NCI-H2081 (cell line): ENCODE measurements at regions not wholly inside any gene's neighbourhood (a gene's known extent, or its start where the extent isn't known, plus 50 kb on each side); places are given as distances from the start of the nearest gene placed in this dataset.
"Not testable (repeated sequence)": the region's sequence is repeated elsewhere in the genome, so short reads cannot be mapped to it uniquely, and the experiment has no call there.

Experiments used
- DNase-seq, 2 experiments: peaks; one replicate each; lab custom pipeline; 2025; lab: John Stamatoyannopoulos, UW

- DNase-seq: no peak
These were observed 570.1 kb downstream of the MFSD1 start for GRCh38 chr3:159371961-159372360.

DNA sequence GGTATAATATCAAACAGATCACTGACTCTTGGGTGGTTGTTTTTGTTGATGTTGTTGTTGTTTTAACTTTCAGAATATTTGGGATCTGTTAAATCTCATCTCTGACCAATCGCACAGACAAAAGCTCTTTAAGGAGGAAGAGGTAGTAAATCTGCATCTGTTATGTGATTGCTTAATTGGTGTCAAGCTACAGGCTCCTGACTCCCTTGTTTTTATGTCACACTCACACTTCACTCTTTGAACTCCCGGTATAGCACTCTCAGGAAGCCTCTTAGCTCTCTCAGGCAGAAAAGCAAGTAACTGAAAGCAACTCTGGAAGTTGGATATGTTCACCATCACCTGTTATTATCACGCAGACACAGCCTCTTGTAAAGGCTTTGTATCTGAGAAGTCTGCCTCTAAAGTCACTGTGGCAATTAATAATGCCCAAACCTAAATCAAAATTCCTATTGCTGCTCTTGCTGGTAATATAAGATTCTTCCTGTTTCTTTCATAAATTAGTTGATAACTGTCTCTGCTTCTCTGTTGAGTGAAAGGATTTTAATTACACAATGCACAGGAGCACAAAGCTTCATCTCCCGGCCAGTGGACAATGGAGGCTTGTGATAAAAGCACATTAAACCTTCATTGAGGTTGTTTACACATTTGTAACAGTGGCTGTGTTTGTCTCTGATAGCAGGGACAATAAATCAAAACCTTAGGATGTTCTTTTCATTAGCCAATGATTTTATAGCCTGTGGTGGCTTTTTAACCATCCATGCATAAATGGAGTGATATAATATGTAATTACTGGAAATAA, 576.7 kb downstream of the MFSD1 start:
- peak; percentile 16 to 69 for DNase-seq

- DNase-seq: no peak
These were observed 579.0 kb downstream of the MFSD1 start for GRCh38 chr3:159380891-159381290.

DNA sequence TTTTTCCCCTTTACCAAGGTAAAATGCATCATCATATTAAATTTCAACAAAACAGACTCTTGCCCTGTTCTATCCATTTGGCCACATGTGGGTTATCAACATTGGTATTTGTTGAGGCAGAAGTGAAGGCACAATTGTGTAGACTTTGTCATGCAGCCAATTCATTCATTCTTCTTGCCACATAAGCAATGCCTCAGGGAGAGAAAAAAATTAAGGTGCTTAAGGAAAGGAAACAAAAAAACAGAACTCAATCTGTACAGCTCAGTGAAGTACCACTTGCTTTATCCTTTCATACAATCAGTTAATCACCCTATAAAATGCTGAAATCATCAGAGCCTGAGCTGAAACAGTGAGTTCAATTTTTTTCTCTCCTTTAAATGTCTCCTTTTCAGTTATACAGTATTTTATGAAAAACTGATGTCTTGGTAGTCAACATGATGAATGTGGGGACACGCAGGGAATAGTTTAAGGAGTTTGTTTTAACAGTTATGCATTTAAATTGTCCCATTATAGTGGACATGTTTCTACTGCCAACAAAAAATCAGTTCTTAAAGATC, 588.9 kb downstream of the MFSD1 start:
- DNase-seq: peak in 1 of 2 experiments; percentile 16

GRCh38 chr3:159397683-159398082, 591.0 kb upstream of the IL12A start:
- not testable (repeated sequence) for DNase-seq

DNA sequence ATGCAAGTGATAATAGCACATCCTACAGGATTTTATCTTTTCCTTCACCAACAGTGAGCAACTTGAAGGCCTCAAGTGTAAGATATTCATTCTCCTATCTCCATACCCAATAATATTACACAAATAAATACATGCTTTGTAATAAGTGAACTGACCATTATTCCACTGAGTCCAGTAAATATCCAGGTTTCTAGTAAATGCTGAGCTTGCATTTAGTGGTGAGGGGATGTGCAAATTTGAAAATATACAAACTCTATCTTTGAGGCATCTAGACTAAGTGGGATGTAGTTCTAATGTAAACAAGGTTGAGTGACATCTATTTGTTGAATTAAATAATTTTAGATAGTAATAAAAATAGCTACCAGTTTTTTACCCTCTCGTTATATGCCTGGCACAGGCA, 587.6 kb upstream of the IL12A start:
- DNase-seq: no peak

DNA sequence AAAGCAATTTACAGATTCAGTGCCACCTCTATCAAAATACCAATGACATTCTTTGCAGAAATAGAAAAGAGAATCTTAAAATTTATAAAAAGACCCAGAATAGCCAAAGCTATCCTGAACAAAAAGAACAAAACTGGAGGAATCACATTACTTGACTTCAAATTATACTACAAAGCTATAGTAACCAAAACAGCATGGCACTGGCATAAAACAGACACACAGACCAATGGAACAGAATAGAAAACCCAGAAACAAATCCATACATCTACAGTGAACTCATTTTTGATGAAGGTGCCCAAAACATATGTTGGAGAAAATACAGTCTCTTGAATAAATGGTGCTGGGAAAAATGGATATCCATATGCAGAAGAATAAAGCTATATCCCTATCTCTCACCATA, 578.9 kb upstream of the IL12A start:
- DNase-seq: not testable (repeated sequence)

DNA sequence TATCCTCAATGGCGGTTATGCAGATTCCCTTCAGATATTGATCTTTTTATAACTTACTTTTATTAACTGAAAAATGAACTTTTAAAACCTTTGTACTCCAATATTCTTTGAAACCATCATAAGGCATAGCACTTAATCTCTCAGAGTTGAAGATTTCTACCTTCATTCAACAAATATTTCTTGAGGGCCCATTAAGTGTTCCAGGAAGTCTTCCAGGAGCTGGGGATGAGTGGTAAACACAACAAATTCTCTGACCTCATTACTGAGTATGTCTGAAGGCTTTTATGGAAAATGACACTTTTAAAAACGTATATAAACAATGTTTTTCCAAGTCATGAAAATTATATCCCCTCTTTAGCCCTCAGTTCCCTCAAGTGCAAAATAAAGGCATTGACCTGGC, 575.3 kb upstream of the IL12A start:
- DNase-seq: no peak

DNA sequence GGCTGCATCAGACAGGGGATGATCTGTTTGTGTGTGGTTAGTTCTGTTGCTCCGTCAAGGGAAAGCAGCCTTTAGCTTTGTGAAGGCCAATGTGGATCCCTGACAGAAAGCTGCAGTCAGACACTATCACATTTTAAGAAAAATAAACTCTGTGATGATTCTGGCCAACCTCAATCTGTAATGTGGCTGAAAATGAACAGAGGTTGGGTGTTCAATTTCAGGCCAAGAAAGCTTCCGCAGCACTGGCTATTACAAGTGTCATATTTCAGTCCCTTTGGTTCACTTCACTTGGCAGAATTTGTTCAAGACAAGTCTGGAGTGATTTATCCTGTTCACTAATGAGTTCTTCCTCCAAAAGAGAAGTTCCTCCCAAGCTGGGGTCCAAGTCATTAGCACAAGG, 571.8 kb upstream of the IL12A start:
- no peak for DNase-seq

GRCh38 chr3:159417761-159418160, 570.9 kb upstream of the IL12A start:
- no peak for DNase-seq

DNA sequence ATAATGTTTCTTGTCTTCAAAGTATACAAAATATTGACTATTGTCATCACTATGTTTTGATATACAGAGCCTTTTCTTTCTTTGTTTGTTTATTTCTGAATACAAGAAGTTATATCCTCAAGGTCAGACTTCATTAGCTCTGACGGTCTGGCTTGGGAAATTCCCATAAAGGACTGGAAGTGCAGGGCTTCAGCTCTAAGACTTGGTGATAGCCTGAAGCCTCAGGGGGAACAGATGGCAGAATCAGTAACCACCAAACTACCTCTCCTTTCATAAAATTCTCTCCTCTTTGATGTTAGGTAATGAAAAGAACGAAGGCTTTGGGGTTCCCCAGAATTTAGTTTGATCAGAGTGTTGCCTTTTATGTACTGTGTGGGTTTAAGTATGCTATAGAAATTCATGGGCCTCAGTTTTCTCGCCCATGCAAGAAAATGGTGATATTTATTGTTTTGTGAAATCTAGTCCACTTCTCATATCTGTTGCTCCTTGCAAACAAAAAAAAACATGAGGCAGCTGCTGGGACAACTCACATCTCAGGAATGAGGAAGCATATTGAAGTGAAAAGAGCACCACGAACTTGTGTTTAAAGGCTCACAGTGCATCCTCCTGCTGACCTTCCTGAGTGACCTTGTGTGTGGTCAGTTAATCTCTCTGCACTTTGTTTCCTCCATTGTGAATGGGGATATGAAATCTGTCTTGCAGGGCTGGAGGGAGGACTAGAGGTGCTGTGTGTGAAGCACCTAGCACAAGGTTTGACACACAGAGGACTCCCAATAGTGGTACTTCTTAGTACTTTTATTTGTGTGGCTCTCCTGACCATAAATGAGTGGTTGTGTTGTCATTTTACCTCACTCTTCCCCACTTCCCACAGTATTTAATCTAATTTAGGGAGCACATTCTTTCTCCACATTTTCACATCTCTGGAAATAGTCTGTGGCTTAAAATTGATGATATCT, 569.8 kb upstream of the IL12A start:
- no peak for DNase-seq

DNA sequence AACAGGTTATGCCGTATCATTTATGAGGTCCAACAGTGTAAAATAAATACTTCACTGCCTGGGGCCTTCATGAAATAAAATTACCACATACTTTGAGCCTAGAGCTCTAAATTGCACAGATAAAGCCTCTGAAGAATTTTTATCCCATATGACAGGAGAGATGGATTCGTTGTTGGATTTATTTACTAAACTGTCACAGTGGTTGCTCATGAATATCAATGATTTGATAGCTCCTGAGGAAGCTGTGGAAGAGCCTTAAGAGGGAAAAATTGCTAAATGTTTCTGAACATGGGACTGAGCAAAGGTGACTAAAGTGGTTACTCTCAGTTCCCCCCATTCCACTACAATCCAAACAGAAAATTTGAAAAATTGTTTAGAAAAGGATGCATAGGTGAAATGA, 558.9 kb upstream of the IL12A start:
- no peak for DNase-seq

DNA sequence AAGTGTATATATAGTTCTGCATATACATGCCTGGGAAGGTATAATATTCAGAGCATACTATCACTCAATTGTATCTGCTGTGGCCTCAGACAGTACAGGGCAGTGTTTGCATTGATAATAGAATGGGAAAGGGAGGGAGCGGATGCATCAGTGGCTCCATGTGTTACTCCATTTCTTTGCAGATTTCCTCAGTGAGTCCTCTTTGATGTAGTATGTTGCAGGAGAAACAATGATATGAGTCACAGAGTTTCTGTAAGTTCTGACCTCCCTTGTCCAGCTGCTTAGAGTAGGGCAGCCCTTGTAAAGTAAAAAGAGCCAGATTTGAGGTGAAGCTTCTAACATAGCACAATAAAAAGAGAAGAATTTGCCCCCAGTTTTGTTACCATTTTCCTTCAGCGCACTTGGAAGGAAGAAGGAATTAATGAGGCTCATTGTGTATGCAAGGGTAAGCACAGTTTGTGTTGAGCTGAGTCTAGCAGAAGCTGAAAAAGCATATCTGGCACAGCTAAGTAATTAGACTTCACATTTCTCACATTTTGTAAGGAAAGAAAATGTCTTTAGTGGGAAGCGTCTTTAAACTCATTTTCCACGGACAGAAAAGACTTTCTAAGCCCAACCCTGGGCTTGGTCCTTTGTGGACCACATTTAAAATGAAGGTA, 555.8 kb upstream of the IL12A start:
- DNase-seq: no peak

DNA sequence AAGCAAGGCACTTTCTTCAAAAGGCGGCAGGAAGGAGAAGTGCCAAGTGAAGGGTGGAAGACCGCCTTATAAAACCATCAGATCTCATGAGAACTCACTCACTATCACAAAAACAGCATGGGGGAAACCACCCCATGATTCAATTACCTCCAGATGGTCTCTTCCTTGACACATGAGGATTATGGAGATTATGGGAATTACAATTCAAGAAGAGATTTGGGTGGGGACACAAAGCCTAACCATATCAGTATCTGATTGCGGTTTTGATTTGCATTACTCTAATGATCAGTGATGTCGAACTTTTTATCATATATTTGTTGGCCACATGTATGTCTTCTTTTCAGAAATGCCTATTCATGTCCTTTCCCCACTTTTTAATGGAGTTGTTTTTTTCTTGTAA, 549.3 kb upstream of the IL12A start:
- no peak for DNase-seq

- peak in 1 of 2 experiments; percentile 16 for DNase-seq
These were observed 547.4 kb upstream of the IL12A start for GRCh38 chr3:159441279-159441678.

GRCh38 chr3:159443266-159443665, 545.4 kb upstream of the IL12A start:
- DNase-seq: no peak

GRCh38 chr3:159447841-159448240, 540.8 kb upstream of the IL12A start:
- DNase-seq: no peak

- no peak for DNase-seq
These were observed 539.7 kb upstream of the IL12A start for GRCh38 chr3:159448902-159449301.

DNA sequence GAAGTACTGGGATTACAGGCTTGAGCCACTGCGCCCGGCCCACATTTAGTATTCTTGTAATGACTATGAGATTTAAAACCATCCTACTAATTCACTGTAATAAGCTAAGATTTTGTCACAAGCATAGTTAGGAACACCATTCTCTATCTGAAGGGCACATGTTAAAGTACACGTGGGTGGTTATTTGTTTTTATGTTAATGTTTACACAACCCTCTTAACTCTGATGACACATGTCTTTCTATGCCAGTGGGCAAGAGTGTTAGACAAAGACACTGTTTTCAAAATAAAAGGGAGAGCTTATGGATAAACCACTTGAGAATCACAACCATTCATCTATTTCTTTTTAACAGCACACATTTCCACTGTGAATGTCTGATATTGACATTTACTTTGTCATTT, 537.6 kb upstream of the IL12A start:
- DNase-seq: peak; percentile 34 to 78

GRCh38 chr3:159451482-159451881, 537.2 kb upstream of the IL12A start:
- DNase-seq: peak in 1 of 2 experiments; percentile 50

DNA sequence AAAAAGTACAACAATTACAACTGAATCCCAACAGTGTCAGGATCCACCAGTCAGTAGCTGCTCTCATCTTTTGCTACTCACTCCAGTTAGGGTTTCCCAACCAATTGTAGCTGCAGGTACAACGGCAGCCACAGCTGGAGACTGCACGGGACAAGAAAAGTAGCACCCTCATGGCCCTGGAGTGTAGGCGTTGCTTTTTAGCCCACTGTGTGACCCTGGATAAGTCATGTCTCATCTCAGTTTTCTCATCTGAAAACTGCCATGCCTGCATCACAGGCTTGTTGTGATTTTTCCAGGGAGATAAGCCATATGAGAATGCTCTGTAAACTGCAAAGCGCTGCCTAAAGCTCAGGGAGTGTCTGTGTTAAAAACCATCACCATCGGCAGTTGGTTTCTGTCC, 535.6 kb upstream of the IL12A start:
- DNase-seq: no peak

DNA sequence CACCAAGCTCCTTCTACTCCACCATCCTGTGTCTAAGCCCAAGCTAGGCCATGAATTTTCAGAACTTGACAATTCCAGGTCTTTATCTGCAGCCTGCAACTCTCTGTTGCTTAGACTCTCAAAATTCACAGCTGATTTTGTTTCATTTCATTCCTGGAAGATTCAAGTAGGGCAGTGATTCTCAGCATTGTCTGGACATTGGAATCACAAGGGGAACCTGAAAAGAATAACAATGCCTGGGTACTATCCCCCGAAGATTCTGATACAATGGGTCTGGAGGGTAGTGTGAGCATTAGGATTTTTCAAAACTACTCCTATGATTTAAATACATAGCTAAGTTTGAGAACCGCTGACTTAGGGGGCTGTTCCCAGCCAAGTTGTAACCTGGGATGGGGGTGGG, 534.7 kb upstream of the IL12A start:
- DNase-seq: no peak
